ENCODE measurements at regions not wholly inside any gene's neighbourhood (a gene's known extent, or its start where the extent isn't known, plus 50 kb on each side); places are given as distances from the start of the nearest gene placed in this dataset.

GRCh38 chr2:138421971-138422335 lies 79.6 kb upstream of the SPOPL start:
- no peak for TF ChIP-seq CTCF (IDR thresholded peaks at IDR 0.05)
- no peak for TF ChIP-seq POLR2AphosphoS5 (IDR thresholded peaks at IDR 0.05)
- TF ChIP-seq EP300 (IDR thresholded peaks at IDR 0.05) = no peak
- no peak for TF ChIP-seq POLR2A (IDR thresholded peaks at IDR 0.05)

Measured in gastroesophageal sphincter (tissue), 3 donors.